GM21526 (cell line): ENCODE measurements at regions not wholly inside any gene's neighbourhood (a gene's known extent, or its start where the extent isn't known, plus 50 kb on each side); places are given as distances from the start of the nearest gene placed in this dataset.

Experiments used
- ATAC-seq: cut with Tn5 transposase; IDR thresholded peaks from one replicate; pipeline ENCODE4 v1.9.1; 2021; ENCODE audit warnings: moderate library complexity; ENCODE audit not compliant: unreplicated experiment, low FRiP score

- no peak for ATAC-seq
These were observed 175.2 kb upstream of the HMGA2 start for GRCh38 chr12:65649126-65649525.

- ATAC-seq, result no peak
These were observed 173.2 kb upstream of the HMGA2 start for GRCh38 chr12:65651060-65651459.

- no peak for ATAC-seq
These were observed 171.0 kb upstream of the HMGA2 start for GRCh38 chr12:65653321-65653720.

- ATAC-seq, result no peak
These were observed 170.2 kb upstream of the HMGA2 start for GRCh38 chr12:65653946-65654629.

- ATAC-seq, result no peak
These were observed 169.2 kb upstream of the HMGA2 start for GRCh38 chr12:65655074-65655493.

GRCh38 chr12:65656156-65656882 is 168.0 kb upstream of the HMGA2 start:
- ATAC-seq, result no peak

- ATAC-seq, result no peak
These were observed 167.4 kb upstream of the HMGA2 start for GRCh38 chr12:65656891-65657351.

GRCh38 chr12:65657635-65658034 is 166.6 kb upstream of the HMGA2 start:
- no peak for ATAC-seq

- ATAC-seq, result no peak
These were observed 165.9 kb upstream of the HMGA2 start for GRCh38 chr12:65658360-65658759.

GRCh38 chr12:65659681-65660080 is 164.6 kb upstream of the HMGA2 start:
- ATAC-seq, result no peak

GRCh38 chr12:65660096-65660495 is 164.2 kb upstream of the HMGA2 start:
- ATAC-seq, result no peak

- no peak for ATAC-seq
These were observed 163.4 kb upstream of the HMGA2 start for GRCh38 chr12:65660836-65661235.

- ATAC-seq, result no peak
These were observed 161.7 kb upstream of the HMGA2 start for GRCh38 chr12:65662590-65662989.

- ATAC-seq, result no peak
These were observed 161.2 kb upstream of the HMGA2 start for GRCh38 chr12:65663097-65663496.

GRCh38 chr12:65663648-65664047 is 160.6 kb upstream of the HMGA2 start:
- ATAC-seq, result no peak

GRCh38 chr12:65664715-65665250 is 159.5 kb upstream of the HMGA2 start:
- ATAC-seq, result no peak

GRCh38 chr12:65665817-65666216 is 158.5 kb upstream of the HMGA2 start:
- ATAC-seq, result no peak

GRCh38 chr12:65666876-65667275 is 157.4 kb upstream of the HMGA2 start:
- ATAC-seq, result no peak

- no peak for ATAC-seq
These were observed 156.4 kb upstream of the HMGA2 start for GRCh38 chr12:65667932-65668331.

GRCh38 chr12:65668981-65669695 is 155.1 kb upstream of the HMGA2 start:
- ATAC-seq, result no peak

- no peak for ATAC-seq
These were observed 153.5 kb upstream of the HMGA2 start for GRCh38 chr12:65670775-65671174.
